ENCODE measurements at regions not wholly inside any gene's neighbourhood (a gene's known extent, or its start where the extent isn't known, plus 50 kb on each side); places are given as distances from the start of the nearest gene placed in this dataset.

DNA sequence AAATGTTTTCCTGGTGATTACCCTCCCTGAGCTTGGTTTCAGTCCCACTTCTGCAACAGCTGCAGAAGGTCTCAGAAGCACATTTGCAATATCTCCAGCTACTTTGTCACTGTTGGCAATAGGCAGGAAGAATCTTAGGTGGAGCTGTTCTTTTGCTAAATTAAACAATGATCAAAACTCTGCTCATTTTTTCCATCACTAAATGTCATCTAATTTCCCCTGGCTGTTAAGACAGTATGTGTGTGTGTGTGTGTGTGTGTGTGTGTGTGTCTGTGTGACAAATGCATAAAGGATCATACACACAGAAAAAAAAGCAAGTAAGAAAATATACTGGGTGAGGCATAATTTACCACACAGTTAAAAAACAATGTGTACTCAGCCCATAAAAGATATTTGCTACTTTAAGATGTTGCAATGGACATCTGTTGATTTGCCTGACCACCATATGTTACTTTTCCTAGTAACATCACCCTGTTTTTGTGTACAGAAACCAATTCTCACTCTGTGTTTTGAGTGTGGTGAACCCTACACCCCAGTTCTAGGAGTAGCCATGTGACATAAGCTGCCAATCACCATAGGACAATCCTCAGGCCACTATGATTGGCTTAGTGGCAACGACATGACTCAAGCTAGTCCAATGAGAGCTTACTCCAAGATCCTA lies 572.6 kb upstream of the CLINT1 start:
- in situ Hi-C loops (cut with HindIII; ENCODE audit: low sequenced_read_pairs): no loop called here
- DNase-seq (ENCODE audit: low spot score): no peak

DNA sequence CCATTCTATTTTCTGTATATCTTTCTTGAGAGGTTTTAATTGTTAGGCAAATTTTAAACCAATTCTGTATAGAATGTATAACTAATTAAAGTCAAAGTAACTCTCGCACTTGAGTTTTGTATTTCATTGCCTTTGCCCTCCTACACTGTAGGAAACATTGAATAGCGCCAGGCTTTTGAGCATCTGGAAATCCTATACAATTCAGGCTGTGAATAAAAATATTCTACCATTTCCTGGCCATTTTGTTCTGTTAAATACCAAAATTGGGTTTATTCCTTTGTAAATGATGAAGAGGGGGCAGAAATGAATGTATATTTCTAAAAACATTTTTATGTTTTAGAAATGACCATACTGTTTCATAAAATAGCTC lies 571.8 kb upstream of the CLINT1 start:
- in situ Hi-C loops (cut with HindIII; ENCODE audit: low sequenced_read_pairs): no loop called here
- no peak for DNase-seq (ENCODE audit: low spot score)

DNA sequence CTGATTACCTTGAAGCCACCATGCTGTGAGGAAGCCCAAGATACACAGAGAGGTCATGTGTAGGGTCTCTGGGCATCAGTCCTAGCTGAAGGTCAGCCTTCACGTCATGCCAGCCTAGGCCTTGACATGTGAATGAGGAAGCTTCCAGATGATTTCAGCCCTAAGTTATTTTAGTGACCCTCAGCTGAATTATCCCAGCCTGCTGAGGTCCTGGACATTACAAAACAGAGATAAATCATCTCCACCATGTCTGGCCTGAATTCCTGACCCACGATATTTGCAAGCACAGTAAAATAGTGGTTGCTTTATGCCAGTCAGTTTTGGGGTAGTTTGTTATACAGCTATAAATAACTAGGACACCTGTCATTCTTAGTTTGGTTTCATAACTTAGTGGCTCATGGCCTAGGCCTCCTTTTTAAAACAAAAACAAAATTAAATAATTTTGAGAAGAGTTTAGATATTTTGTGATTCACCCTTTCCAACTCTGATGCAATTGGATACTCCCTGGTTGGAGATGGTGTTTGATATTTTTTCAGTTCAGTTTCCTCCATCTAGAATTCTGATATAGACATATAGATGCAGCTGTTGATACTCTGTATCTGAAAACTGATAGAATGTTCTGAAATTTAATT lies 571.3 kb upstream of the CLINT1 start:
- in situ Hi-C loops (cut with HindIII; ENCODE audit: low sequenced_read_pairs): no loop called here
- DNase-seq (ENCODE audit: low spot score): no peak

DNA sequence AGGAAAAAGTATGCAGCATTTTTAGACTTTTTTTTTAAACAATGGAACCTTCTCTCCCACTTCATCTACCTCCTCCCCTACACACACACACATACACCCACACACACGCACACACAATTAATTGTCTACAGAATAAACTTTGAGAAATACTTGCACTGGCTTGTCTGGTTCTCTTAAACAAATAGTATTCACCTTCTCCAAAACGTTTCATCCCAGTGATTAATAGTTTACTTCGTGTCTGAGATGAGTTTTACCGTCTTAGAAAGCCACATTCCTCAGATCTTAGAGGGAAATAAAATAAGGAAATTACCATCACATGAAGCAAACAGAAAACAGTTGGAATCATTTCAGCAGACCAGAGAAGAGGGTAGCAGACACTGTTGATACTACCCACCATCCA lies 570.6 kb upstream of the CLINT1 start:
- no peak for DNase-seq (ENCODE audit: low spot score)
- in situ Hi-C loops (cut with HindIII; ENCODE audit: low sequenced_read_pairs): no loop called here

DNA sequence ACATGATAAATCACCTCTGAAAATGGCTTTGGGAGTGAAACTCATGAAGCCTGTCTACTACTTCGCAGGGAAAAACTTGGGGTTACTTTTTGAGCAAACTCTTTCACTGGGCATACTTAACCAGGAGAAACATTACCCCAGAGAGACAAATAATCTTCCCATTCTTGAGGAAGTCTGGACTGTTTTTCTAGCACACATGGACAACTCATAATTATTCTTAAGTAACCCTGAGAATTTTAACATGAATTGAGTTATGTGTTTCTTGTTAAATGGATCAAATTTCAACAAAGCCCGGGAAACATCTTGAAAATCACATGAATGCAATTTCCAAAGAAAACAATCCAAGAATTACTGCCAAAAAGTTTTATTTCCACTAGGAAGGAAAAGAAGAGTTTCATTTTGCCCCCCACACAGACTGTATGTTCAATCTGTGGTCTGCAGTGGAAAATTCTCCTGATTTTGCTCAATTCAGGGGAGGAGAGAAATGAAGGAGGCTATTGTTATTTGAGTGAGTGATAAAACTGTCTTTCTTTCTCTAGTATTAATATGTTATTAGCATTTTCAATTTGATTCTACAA lies 564.8 kb upstream of the CLINT1 start:
- no peak for DNase-seq (ENCODE audit: low spot score)
- in situ Hi-C loops (cut with HindIII; ENCODE audit: low sequenced_read_pairs): no loop called here

DNA sequence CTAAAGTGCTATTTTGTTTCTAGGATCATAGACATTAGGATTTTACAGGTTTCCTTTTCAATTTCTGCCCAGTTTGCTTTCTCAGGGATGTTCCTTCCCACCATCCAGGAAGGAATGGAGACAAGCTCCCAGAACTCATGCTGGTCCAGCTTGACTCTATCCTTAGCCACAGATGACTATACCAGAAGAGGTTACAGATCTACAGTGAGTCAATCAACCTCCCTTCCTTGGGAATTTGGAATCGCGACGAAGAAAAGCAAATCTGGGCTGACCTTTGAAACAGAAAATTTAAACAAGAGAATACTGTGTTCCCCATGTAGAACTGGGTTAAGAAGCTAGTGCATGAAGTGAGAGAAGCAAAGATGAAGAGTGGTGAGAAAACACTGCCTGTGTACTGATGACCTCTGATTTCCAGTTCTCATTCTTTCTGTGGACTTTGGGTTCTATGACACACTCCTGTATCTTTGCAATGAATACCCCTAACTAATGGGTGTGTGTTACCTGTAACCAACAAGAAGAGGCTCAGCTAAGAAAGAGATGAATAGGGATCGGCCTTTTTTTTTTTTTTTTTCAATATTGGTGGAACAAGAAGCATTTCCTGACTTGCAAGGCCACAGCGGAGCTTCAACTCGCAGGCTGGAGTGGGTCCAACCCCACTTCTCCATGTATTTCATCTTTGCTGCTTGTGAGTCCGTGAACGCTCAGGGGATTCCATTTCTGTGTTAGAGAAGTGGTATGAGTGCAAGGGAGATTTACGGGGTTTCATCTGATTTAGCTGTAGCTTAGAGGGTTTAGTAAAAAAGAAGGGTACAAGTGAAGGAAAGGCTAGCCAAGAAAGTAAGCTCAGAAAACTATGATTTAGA lies 563.9 kb upstream of the CLINT1 start:
- no peak for DNase-seq (ENCODE audit: low spot score)
- in situ Hi-C loops (cut with HindIII; ENCODE audit: low sequenced_read_pairs): no loop called here

DNA sequence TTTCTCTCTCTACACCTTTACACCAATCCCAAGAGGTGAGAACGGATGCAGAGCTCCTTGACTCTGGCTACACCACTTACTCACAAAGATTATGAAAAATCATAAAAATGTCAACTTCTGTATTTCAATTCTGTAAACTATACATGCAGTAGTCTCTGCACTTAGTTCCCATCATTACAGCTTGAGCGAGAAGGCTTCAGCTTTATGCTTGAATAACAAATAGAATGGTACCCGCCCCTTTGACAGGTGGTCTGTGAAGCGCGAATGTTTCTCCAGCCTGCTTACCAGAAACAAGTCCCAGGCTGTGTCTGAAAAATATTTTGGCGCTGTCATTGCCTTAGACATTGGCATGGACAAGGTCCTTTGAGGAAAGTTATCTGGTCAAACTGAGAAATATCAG lies 562.4 kb upstream of the CLINT1 start:
- in situ Hi-C loops (cut with HindIII; ENCODE audit: low sequenced_read_pairs): no loop called here

DNA sequence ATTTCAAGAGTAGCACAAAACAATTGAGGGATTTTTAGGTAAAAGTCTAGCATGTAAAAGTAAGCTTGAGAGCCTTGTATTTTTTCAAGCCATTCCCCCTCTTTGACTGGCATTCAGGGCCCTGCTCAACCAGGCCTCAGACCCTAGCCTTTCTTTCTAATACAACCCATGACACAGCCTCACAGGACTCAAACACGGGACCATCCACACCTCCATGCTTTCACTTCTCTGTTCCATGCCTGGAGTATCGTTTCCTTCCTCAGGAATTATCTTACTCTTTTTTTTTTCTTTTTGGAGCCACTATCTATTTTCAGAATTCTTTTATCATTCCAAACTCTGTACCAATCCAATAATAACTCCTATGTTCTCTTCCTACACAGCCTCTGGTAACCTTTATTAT lies 560.2 kb upstream of the CLINT1 start:
- in situ Hi-C loops (cut with HindIII; ENCODE audit: low sequenced_read_pairs): no loop called here
- DNase-seq (ENCODE audit: low spot score): no peak

More for the DNA sequence above, 562.4 kb upstream of the CLINT1 start:
- DNase-seq (ENCODE audit: low spot score): no peak

DNA sequence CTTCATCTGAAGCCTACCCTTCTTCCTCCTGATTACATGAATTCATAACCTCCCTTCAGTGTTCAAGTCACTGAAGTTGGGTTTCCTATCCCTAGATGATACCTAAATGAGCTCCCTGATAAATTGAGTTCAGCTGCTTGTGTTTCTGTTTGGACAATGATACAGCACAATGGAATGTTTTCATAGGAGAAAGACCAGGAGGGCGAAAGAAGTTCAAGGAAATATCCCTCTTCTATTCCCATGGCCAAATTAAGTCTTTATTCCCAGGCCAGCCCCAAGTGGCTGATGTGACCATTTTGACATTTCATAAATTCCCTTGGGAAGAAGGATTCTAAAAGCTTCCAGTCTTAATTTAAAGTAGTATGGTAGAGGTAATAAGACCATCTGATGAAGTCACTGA lies 555.8 kb upstream of the CLINT1 start:
- in situ Hi-C loops (cut with HindIII; ENCODE audit: low sequenced_read_pairs): no loop called here
- no peak for DNase-seq (ENCODE audit: low spot score)

DNA sequence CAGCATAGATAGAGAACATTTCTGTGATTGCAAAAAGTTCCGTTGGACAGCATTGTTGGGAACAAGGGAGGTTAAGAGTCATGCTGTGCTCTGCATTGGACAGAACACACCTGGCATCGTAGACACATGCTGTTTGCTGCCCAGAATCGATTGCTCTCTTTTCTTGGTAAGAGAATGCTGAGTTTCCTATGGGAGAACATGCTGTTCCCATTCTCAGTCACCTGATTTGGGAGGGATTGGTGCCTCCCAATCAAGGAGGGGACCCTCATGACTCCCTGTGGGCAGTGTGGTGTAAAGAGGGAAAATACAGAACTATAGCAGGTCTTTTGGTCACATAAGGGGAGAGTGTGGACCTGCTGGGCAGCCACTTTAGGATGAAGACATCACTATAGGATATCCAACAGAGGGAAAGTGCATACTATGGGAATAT lies 555.4 kb upstream of the CLINT1 start:
- in situ Hi-C loops (cut with HindIII; ENCODE audit: low sequenced_read_pairs): no loop called here
- DNase-seq (ENCODE audit: low spot score): no peak

DNA sequence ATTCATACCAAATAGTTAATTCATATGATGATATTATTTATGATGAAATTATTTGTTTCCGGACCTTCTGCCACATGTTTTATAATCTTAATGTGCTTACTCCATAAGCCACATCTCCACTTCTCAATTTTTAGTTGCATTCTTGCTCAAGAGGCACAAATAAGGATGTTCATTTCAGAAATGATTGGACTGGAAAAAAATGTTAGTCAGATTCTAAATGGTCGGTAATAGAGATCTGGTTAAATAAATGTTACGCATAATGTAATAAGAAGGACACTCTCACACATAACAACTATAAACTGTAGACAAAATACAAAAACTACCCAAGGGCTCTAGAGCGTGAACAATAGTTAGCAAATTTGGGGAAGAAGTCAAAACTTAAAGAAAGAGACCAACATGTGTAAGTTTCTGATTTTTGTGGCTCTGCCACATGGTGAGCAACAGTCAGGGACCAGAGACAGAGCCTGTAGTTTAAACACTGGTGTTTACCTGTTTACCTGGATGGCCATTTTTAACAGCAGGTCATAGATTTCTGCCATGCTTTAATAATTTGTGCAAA lies 554.3 kb upstream of the CLINT1 start:
- DNase-seq (ENCODE audit: low spot score): no peak
- in situ Hi-C loops (cut with HindIII; ENCODE audit: low sequenced_read_pairs): no loop called here

DNA sequence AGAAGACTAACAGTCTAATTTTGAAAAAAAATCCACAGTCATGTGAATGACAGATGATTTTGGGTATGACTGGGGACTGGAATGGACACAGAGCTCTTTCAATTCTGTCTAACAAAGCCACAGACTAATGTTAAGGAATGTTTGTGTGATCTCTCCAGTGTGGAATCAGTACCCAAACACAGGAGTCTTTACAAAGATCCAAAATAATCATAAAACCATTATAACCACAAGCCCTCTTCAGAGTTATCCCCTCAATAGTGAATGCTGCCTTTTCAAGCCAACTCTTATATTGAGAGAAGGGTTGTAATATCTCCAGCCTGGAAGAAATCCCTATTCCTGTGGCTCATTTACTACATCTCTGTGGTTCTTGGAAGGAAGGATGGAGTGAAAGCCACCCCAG lies 552.0 kb upstream of the CLINT1 start:
- in situ Hi-C loops (cut with HindIII; ENCODE audit: low sequenced_read_pairs): no loop called here
- DNase-seq (ENCODE audit: low spot score): no peak

DNA sequence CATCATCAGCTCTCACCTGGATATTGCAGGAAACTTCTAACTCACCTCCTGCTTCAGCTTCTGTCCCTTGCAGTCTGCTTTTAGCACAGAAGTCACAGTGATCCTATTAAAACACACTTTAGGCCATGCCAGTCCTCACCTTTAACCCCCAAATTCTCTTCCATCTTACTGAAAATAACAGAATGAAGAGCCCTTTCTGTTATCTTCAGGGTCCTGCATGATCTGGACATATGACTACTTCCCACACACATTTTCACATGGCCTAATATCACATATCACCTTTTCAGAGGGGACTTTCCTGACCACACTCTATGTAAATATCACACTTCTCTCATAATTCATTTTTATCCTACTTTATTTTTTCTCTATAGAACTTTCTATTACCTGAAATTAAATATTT lies 550.6 kb upstream of the CLINT1 start:
- in situ Hi-C loops (cut with HindIII; ENCODE audit: low sequenced_read_pairs): no loop called here

DNA sequence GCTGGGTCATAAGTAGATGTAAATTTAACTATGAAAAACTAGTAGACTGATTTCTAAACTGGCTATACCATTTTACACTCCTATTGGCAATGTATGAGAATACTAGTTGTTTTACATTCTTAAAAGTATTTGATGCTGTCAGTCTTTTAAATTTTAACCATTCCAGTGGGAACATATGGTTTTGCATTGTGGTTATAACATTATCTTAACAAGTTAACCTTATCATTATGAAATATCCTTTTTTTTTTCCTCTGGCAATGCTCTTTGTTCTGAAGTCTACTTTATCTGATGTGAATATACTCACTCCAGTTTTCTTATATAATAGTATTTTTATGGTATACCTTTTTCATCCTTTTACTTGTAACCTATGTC lies 548.9 kb upstream of the CLINT1 start:
- no peak for DNase-seq (ENCODE audit: low spot score)
- in situ Hi-C loops (cut with HindIII; ENCODE audit: low sequenced_read_pairs): no loop called here

More for the DNA sequence above, 550.6 kb upstream of the CLINT1 start:
- no peak for DNase-seq (ENCODE audit: low spot score)

DNA sequence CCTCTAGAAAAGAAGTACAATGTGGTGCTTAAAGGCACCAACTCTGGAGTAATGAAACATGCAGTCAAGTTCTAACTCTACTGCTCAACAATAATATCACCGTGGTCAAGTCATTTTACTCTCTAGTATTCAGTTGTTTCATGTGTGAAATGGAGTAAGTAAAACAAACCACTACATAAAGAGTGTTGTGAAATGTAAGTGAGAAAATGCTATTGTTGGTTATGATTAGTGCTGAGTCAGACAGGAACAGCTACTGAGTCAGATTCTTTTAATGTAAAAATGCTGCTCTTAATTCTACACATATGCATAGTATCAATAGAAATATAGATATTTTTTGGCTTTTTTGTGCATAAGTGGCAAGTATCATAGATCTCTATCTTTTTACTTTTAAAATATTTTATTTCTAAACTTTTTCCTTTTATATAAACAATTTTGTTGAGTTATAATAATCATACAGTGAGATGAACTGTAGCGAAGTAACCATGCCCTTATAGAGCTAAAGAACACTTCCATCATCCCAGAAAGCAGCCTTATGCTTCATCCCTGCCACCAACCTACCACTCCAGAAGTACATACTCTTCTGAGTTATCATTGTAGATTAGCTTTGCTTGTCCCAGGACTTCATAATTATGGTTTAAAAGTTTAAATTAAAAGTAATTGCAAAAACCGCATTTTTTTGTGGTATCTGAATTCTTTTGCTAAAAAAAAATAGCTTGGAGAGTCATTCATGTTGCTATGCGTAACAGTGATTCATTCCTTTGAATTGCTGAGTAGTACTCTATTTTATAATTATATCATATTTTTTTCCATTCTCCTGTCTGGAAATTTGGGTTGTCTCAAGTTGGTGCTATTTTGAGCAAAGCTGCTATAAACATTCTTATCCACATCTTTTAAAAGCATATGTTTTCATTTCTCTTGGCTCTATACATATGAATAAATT lies 548.2 kb upstream of the CLINT1 start:
- no peak for DNase-seq (ENCODE audit: low spot score)
- in situ Hi-C loops (cut with HindIII; ENCODE audit: low sequenced_read_pairs): no loop called here

DNA sequence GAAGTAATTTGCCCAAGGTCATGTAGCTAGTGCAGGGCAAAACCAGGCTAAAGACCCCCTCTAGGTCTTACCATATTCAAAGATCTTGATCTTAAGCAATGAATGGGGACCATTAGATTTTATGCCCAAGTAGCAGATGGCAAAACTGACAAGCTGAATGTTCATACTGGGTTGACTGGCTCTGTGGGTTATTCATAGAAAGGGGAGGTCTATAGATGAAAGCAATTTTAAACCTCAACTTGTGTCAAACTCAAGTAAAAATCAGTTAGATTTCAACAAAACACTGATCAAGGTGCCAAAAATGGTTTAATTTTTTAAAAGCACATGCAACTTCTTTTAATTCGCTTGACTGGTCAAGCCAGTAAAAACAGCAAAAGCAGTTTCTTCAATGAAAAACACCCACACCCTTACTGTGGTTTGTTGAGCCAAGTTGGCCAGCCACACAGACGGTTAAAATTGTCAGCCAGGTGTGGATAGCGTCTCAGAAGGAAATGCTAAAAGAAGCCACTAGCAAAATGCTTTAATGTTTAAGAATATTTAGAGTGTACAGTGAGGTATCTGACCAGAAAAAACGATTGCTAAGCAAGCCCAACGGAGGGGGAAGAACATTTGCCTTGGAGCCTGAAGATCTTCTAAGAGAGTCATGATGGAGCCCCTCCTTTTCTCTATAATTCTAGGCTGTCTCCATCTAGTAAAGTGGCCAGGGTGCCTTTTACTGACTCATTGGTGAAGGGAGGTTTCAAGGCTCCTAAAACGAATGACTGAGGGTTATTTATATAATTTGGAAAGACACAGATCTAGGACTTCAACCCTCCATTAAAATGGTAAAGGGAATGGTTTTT lies 539.6 kb upstream of the CLINT1 start:
- in situ Hi-C loops (cut with HindIII; ENCODE audit: low sequenced_read_pairs): no loop called here
- DNase-seq (ENCODE audit: low spot score): no peak

DNA sequence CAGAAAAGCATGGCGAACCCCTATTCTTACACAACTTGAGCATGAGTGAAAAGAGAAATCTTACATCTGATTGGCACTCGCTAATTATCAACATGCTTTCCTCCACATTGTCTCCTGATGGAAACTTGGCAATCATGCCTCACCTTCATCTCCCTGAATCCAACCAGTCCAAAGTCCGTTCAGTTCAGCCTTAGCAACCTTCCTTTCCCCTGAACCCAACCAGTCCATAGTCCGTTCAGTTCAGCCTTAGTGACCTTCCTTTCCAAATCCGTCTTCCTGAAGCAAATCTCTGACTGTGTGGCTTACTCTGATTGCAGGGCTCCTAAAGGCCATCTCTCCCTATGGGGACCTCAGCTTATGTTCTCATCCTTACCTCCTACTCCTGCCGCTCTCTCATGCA lies 538.3 kb upstream of the CLINT1 start:
- DNase-seq (ENCODE audit: low spot score): no peak
- in situ Hi-C loops (cut with HindIII; ENCODE audit: low sequenced_read_pairs): no loop called here

DNA sequence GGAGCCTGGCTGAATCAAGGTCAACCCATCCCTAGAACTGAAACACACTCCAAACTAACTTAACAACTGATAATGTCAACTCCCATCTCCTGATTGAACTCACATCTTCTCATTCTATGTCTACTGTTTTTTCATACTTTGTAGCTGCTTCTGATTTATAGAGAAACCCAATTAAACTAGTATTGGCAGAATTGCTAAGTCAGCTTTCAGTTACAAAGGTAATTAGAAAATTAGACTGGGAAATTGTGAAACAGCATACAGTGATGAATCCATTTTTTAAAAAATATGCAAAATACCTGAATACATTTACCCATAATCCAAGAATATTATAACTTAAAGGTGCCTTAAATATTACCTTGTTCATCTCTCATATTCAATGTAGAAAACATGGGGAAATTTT lies 535.2 kb upstream of the CLINT1 start:
- no peak for DNase-seq (ENCODE audit: low spot score)
- in situ Hi-C loops (cut with HindIII; ENCODE audit: low sequenced_read_pairs): no loop called here

Data from G401 (cell line).